B cell (primary cell): ENCODE measurements at regions not wholly inside any gene's neighbourhood (a gene's known extent, or its start where the extent isn't known, plus 50 kb on each side); places are given as distances from the start of the nearest gene placed in this dataset.

Experiments
- ATAC-seq: fragments of 200-7000 bp; cut with Tn5 transposase; one replicate; pipeline ENCODE4 v1.10.0; 2021; ENCODE audit warnings: low read depth, mild to moderate bottlenecking, moderate number of reproducible peaks, moderate library complexity
- CTCF ChIA-PET: fragments of 350-600 bp; sonication (Branson Sonifier 250); formaldehyde crosslinking; loops from one replicate; lab custom pipeline; 2021; ENCODE audit warnings: antibody characterized with exemption, inconsistent platforms; lab: Charles Lee
- POLR2A ChIA-PET: fragments of 350-600 bp; sonication (Branson Sonifier 250); formaldehyde crosslinking; loops from one replicate; lab custom pipeline; 2021; ENCODE audit warnings: antibody characterized with exemption; lab: Charles Lee
- DNase-seq: peaks from one replicate; pipeline ENCODE4 v3.0.0; 2013
- H2AFZ ChIP-seq: 2 replicates; pipeline ENCODE4 v1.6.1; 2012; ENCODE audit warnings: mild to moderate bottlenecking, low read depth, low read length; ENCODE audit not compliant: insufficient read depth, poor library complexity, severe bottlenecking
- H3K27ac ChIP-seq, 2 donors: 1 replicate in 1 of 2; 2 replicates in 1 of 2; pipeline ENCODE4 v1.5.1; 2012 to 2013; ENCODE audit warnings: low read length in 2 of 2, mild to moderate bottlenecking in 2 of 2, moderate library complexity in 1 of 2
- H3K27me3 ChIP-seq, 4 experiments: fragments of 200-600 bp in 1 of 4; sonication (generic) in 1 of 4; replicated peaks in 1 of 4; 1 replicate in 2 of 4; 2 replicates in 2 of 4; pipeline versions ENCODE4 v1.6.1 to v1.7.0; 2013 to 2016; ENCODE audit warnings: low read length in 3 of 4, mild to moderate bottlenecking in 2 of 4, mixed read lengths in 1 of 4, moderate library complexity in 1 of 4; ENCODE audit not compliant: insufficient read depth in 4 of 4, control insufficient read depth in 3 of 4; ENCODE audit errors: control extremely low read depth in 1 of 4
- H3K36me3 ChIP-seq, 2 experiments: replicated peaks in 1 of 2; 1 replicate in 1 of 2; 2 replicates in 1 of 2; pipeline versions ENCODE4 v1.6.1 to v1.7.1; 2013; ENCODE audit warnings: low read length in 1 of 2; ENCODE audit not compliant: insufficient read depth in 2 of 2, control insufficient read depth in 1 of 2; ENCODE audit errors: control extremely low read depth in 1 of 2, extremely low read depth in 1 of 2
- H3K4me1 ChIP-seq, 2 donors: fragments of 200-600 bp in 1 of 2; sonication (generic) in 1 of 2; 1 replicate in 1 of 2; 2 replicates in 1 of 2; pipeline versions ENCODE4 v1.5.1 to v1.6.1; 2013 to 2017; ENCODE audit warnings: low read length in 2 of 2; ENCODE audit not compliant: control insufficient read depth in 2 of 2, insufficient read depth in 2 of 2
- H3K4me2 ChIP-seq: replicated peaks from 2 replicates; pipeline ENCODE3; 2012; ENCODE audit warnings: mild to moderate bottlenecking, low read depth, low read length; ENCODE audit not compliant: poor library complexity, severe bottlenecking
- H3K4me3 ChIP-seq, 5 experiments: fragments of 200-600 bp in 1 of 5; sonication (generic) in 1 of 5; 1 replicate in 3 of 5; 2 replicates in 2 of 5; pipeline versions ENCODE4 v1.5.1 to v1.7.0; 2011 to 2016; ENCODE audit warnings: low read length in 4 of 5, mild to moderate bottlenecking in 4 of 5, low read depth in 2 of 5, control low read depth in 1 of 5, moderate library complexity in 1 of 5; ENCODE audit not compliant: insufficient read depth in 1 of 5; ENCODE audit errors: control extremely low read depth in 1 of 5, extremely low read depth in 1 of 5
- H3K79me2 ChIP-seq: fragments of 200-600 bp; sonication (generic); one replicate; pipeline ENCODE4 v1.6.0; 2016; ENCODE audit warnings: low read length; ENCODE audit not compliant: control insufficient read depth, insufficient read depth
- H3K9ac ChIP-seq: fragments of 200-600 bp; sonication (generic); 2 replicates; pipeline ENCODE4 v1.6.1; 2017; ENCODE audit warnings: mild to moderate bottlenecking, low read length, moderate library complexity
- H3K9me3 ChIP-seq, 3 donors: one replicate each; pipeline versions ENCODE4 v1.6.1 to v1.7.1; 2013; ENCODE audit warnings: low read length in 2 of 3; ENCODE audit not compliant: control insufficient read depth in 2 of 3, insufficient read depth in 1 of 3; ENCODE audit errors: control extremely low read depth in 1 of 3
- H4K20me1 ChIP-seq: 2 replicates; pipeline ENCODE4 v1.6.0; 2012; ENCODE audit warnings: mild to moderate bottlenecking, low read length; ENCODE audit not compliant: insufficient read depth, control insufficient read depth, poor library complexity, severe bottlenecking
- H3K27ac Mint-ChIP-seq: one replicate; pipeline ENCODE4 v1.8.0; 2021; ENCODE audit warnings: mixed read lengths
- H3K27me3 Mint-ChIP-seq: one replicate; pipeline ENCODE4 v1.8.0; 2021; ENCODE audit warnings: mixed read lengths
- H3K4me1 Mint-ChIP-seq: one replicate; pipeline ENCODE4 v1.8.0; 2021; ENCODE audit warnings: mixed read lengths
- H3K4me3 Mint-ChIP-seq: one replicate; pipeline ENCODE4 v1.8.0; 2021; ENCODE audit warnings: mixed read lengths
- H3K9me3 Mint-ChIP-seq: one replicate; pipeline ENCODE4 v1.8.0; 2022; ENCODE audit warnings: mixed read lengths; ENCODE audit not compliant: insufficient read depth
- CTCF ChIP-seq: fragments of 200-600 bp; IDR thresholded peaks from one replicate; pipeline ENCODE4 v1.8.0; 2022; ENCODE audit warnings: antibody characterized with exemption, mild to moderate bottlenecking
- EZH2 ChIP-seq: IDR thresholded peaks from 2 replicates; pipeline ENCODE4 v1.6.1; 2012; ENCODE audit warnings: borderline replicate concordance, low read depth, mild to moderate bottlenecking, moderate library complexity, low read length; ENCODE audit not compliant: insufficient read depth, poor library complexity, severe bottlenecking
- WGBS: methylation state at CpG from one replicate; pipeline ENCODE4 v1.1.5; 2013; ENCODE audit warnings: missing lambda C conversion rate; ENCODE audit not compliant: insufficient coverage; 5-methylcytosine and 5-hydroxymethylcytosine counted together
- intact Hi-C: fragments of 100-400 bp; cut with micrococcal nuclease; formaldehyde crosslinking; loops from one replicate; pipeline ENCODE4 v1.10.0; 2022

GRCh38 chr10:129163531-129163930 is 303.5 kb upstream of the MGMT start:
- ATAC-seq (no peak), DNase-seq (no peak)
- Histone ChIP-seq H3K4me3 (no peak overlapping the region), H3K4me2 (no peak overlapping the region), H3K9me3 (no peaks in the 10 kb centered on the region), H4K20me1 (no peaks in the 10 kb centered on the region), H3K36me3 (no peaks in the 10 kb centered on the region), H3K27me3 (no peaks in the 10 kb centered on the region), H3K27ac (no peak overlapping the region), H3K9ac (no peak overlapping the region), H3K4me1 (no peaks in the 10 kb centered on the region), H3K79me2 (no peaks in the 10 kb centered on the region), H2AFZ (no peak overlapping the region)
- intact Hi-C loops = no loop called here
- CTCF ChIA-PET = no interaction called here
- Mint-ChIP-seq H3K4me3 (no peak overlapping the region), H3K27me3 (no peaks in the 10 kb centered on the region), H3K9me3 (no peaks in the 10 kb centered on the region), H3K27ac (no peak overlapping the region), H3K4me1 (no peaks in the 10 kb centered on the region)
- POLR2A ChIA-PET = no interaction called here
- TF ChIP-seq CTCF (no peak), EZH2 (no peak)
- 100% methylated on average over 4 of the region's 7 CpGs for WGBS

- Mint-ChIP-seq H3K4me3 (no peak overlapping the region), H3K27ac (no peak overlapping the region), H3K4me1 (no peaks in the 10 kb centered on the region), H3K27me3 (no peaks in the 10 kb centered on the region), H3K9me3 (no peaks in the 10 kb centered on the region)
- ChIA-PET CTCF (no interaction called here), POLR2A (no interaction called here)
- no peak overlapping the region for H3K4me2 ChIP-seq
- H3K27ac ChIP-seq = no peak overlapping the region
- no peak for TF ChIP-seq CTCF
- no peak for TF ChIP-seq EZH2
- WGBS = 100% methylated on average over 2 of the region's 5 CpGs
- no peak overlapping the region for H2AFZ ChIP-seq
- no peaks in the 10 kb centered on the region for H3K36me3 ChIP-seq
- H3K9ac ChIP-seq = no peak overlapping the region
- no peaks in the 10 kb centered on the region for H3K27me3 ChIP-seq
- no peak overlapping the region for H3K4me3 ChIP-seq
- ATAC-seq (no peak), DNase-seq (no peak)
- intact Hi-C loops = no loop called here
- H3K9me3 ChIP-seq = no peaks in the 10 kb centered on the region
- no peaks in the 10 kb centered on the region for H3K79me2 ChIP-seq
- H4K20me1 ChIP-seq = no peaks in the 10 kb centered on the region
- no peaks in the 10 kb centered on the region for H3K4me1 ChIP-seq
Measured at GRCh38 chr10:129165076-129165720, 301.8 kb upstream of the MGMT start.
